ENCODE measurements at regions not wholly inside any gene's neighbourhood (a gene's known extent, or its start where the extent isn't known, plus 50 kb on each side); places are given as distances from the start of the nearest gene placed in this dataset.

DNA sequence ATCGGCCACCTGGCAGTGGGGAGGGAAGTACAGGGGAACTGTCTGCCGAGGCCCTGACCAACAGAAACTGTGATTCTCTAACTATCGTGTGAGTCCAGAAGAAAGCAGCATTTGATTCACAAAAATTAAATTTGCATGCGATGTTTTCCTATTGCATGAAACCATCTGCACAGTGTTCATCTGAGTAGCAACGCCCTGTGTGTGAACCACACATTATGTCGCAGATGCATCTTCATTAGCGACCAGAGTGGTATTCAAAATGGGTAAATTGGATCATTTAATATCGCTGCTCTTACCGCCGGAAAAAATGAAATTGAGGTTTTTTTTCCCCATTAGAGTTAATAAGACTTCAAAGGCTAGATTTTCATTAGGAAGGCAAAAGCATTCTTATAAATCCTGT lies 260.6 kb downstream of the ABCC12 start:
- no peak for TF ChIP-seq CSRNP3 (CRISPR knock-in tag; IDR thresholded peaks at IDR 0.05)
- TF ChIP-seq PATZ1 (CRISPR knock-in tag; IDR thresholded peaks at IDR 0.05; ENCODE audit: borderline replicate concordance), result no peak
- TF ChIP-seq CSDC2 (CRISPR knock-in tag; IDR thresholded peaks at IDR 0.05), result no peak
- TF ChIP-seq ZC3H10 (CRISPR knock-in tag; IDR thresholded peaks at IDR 0.05), result no peak
- TF ChIP-seq ZFP3 (CRISPR knock-in tag; IDR thresholded peaks at IDR 0.05), result no peak
- TF ChIP-seq GLIS3 (CRISPR knock-in tag; IDR thresholded peaks at IDR 0.05), result no peak
- no peak for TF ChIP-seq ARNTL (CRISPR knock-in tag; IDR thresholded peaks at IDR 0.05; ENCODE audit: borderline replicate concordance, low read depth)
- no peak for TF ChIP-seq ISL1 (CRISPR knock-in tag; IDR thresholded peaks at IDR 0.05)
- TF ChIP-seq SNAI2 (CRISPR knock-in tag; IDR thresholded peaks at IDR 0.05), result no peak
- no peak for TF ChIP-seq ZNF565 (CRISPR knock-in tag; conservative IDR thresholded peaks at IDR 0.05; ENCODE audit: low read depth)
- TF ChIP-seq, protein P1, sequence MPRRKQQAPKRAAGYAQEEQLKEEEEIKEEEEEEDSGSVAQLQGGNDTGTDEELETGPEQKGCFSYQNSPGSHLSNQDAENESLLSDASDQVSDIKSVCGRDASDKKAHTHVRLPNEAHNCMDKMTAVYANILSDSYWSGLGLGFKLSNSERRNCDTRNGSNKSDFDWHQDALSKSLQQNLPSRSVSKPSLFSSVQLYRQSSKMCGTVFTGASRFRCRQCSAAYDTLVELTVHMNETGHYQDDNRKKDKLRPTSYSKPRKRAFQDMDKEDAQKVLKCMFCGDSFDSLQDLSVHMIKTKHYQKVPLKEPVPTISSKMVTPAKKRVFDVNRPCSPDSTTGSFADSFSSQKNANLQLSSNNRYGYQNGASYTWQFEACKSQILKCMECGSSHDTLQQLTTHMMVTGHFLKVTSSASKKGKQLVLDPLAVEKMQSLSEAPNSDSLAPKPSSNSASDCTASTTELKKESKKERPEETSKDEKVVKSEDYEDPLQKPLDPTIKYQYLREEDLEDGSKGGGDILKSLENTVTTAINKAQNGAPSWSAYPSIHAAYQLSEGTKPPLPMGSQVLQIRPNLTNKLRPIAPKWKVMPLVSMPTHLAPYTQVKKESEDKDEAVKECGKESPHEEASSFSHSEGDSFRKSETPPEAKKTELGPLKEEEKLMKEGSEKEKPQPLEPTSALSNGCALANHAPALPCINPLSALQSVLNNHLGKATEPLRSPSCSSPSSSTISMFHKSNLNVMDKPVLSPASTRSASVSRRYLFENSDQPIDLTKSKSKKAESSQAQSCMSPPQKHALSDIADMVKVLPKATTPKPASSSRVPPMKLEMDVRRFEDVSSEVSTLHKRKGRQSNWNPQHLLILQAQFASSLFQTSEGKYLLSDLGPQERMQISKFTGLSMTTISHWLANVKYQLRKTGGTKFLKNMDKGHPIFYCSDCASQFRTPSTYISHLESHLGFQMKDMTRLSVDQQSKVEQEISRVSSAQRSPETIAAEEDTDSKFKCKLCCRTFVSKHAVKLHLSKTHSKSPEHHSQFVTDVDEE (CRISPR knock-in tag; IDR thresholded peaks at IDR 0.05), result no peak
- TF ChIP-seq RARB (CRISPR knock-in tag; IDR thresholded peaks at IDR 0.05), result no peak
- no peak for TF ChIP-seq ZFP30 (CRISPR knock-in tag; IDR thresholded peaks at IDR 0.05)

Data from SK-N-SH treated with all-trans-retinoic acid at 6 μM for 48 hours (cell line).